Upper lobe of right lung (tissue), 1 donor: ENCODE measurements at regions not wholly inside any gene's neighbourhood (a gene's known extent, or its start where the extent isn't known, plus 50 kb on each side); places are given as distances from the start of the nearest gene placed in this dataset.

ENCODE experiments used
- ATAC-seq: fragments of 200-7000 bp; cut with Tn5 transposase; one replicate; pipeline ENCODE4 v1.9.1; 2020; ENCODE audit warnings: mild to moderate bottlenecking, moderate library complexity
- DNase-seq: peaks from one replicate; pipeline ENCODE4 v3.0.0-alpha.2; 2020
- H3K27ac ChIP-seq: fragments of 200-600 bp; one replicate; pipeline ENCODE4 v1.8.0; 2022
- H3K27me3 ChIP-seq: fragments of 200-600 bp; one replicate; pipeline ENCODE4 v1.8.0; 2022; ENCODE audit warnings: mild to moderate bottlenecking
- H3K36me3 ChIP-seq: fragments of 200-600 bp; one replicate; pipeline ENCODE4 v1.8.0; 2022
- H3K4me1 ChIP-seq: fragments of 200-600 bp; one replicate; pipeline ENCODE4 v1.8.0; 2022
- H3K4me3 ChIP-seq: fragments of 200-600 bp; one replicate; pipeline ENCODE4 v1.8.0; 2022; ENCODE audit warnings: mild to moderate bottlenecking
- H3K9me3 ChIP-seq: fragments of 200-600 bp; one replicate; pipeline ENCODE4 v1.8.0; 2022
- CTCF ChIP-seq: fragments of 200-600 bp; IDR thresholded peaks from one replicate; pipeline ENCODE4 v1.8.0; 2022; ENCODE audit warnings: antibody characterized with exemption
- intact Hi-C: fragments of 100-400 bp; cut with DNase I; formaldehyde crosslinking; loops from one replicate; pipeline ENCODE4 v1.11.0; 2022
- donor health status: DM: no; HTN: yes; CAD: no; lungs with severe emphysema.

DNA sequence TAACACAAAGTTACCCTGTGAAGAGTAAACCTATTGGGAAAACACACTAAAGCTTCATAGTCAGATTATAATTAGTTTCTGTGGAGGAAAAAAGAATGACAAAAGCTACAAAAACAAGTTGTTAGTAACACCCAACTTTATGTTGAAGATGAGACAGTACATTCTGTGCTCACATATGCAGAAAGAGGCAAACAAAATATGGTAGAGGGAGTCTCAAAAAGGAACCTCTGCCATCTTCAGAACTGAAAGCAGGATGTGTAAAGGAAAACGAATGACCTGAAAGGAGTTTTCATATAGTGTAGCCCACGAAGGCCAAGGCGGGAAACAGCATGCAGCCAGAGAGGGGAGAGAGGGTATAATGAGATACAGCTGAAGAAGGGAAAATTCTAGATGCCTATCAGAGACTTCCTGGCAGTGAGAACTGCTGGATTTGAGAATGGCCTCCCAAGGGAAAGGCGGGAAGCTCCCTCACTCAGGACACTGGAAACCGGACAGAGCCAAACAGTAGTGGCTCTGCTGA lies 84.1 kb upstream of the HEY2 start:
- H3K4me3 ChIP-seq, result no peak overlapping the region

GRCh38 chr6:125667326-125667725 lies 82.1 kb upstream of the HEY2 start:
- no peak for TF ChIP-seq CTCF
- no peaks in the 10 kb centered on the region for H3K27me3 ChIP-seq

More for the DNA sequence above, 84.1 kb upstream of the HEY2 start:
- intact Hi-C loops, result no loop called here
- no peaks in the 10 kb centered on the region for H3K4me1 ChIP-seq
- H3K9me3 ChIP-seq, result no peaks in the 10 kb centered on the region
- ATAC-seq (no peak), DNase-seq (no peak)
- no peaks in the 10 kb centered on the region for H3K27me3 ChIP-seq
- H3K36me3 ChIP-seq, result no peaks in the 10 kb centered on the region
- TF ChIP-seq CTCF, result no peak
- H3K27ac ChIP-seq, result no peak overlapping the region

GRCh38 chr6:125668071-125668470 lies 81.4 kb upstream of the HEY2 start:
- ATAC-seq (no peak), DNase-seq (no peak)
- no peak for TF ChIP-seq CTCF
- Histone ChIP-seq H3K27ac (no peak overlapping the region), H3K9me3 (no peaks in the 10 kb centered on the region), H3K36me3 (no peaks in the 10 kb centered on the region), H3K4me3 (no peak overlapping the region), H3K27me3 (no peaks in the 10 kb centered on the region), H3K4me1 (no peaks in the 10 kb centered on the region)
- intact Hi-C loops, result no loop called here

More at GRCh38 chr6:125667326-125667725, 82.1 kb upstream of the HEY2 start:
- DNase-seq (no peak), ATAC-seq (no peak)
- intact Hi-C loops, result no loop called here
- H3K4me3 ChIP-seq, result no peak overlapping the region
- no peak overlapping the region for H3K27ac ChIP-seq
- no peaks in the 10 kb centered on the region for H3K9me3 ChIP-seq
- no peaks in the 10 kb centered on the region for H3K36me3 ChIP-seq
- H3K4me1 ChIP-seq, result no peaks in the 10 kb centered on the region

DNA sequence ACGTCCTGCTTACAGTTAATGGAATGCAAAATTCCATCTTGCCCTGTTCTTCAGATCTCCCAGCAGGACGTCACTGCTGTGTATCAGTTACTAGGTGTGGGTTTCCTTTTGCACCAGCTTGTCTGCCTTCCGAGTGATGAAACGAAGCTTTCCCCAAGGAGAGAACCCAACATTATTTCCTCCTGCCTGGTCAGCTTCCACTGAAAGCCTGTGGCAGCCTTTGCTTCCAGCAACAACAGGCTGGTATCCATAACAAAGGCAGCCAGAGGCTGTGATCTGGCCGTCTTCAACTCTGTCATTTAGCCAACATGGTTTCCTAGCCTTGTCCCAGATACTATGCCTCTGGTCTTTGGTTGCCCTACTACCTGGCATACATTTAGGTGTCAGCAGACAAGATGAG lies 78.9 kb upstream of the HEY2 start:
- H3K27ac ChIP-seq, result no peak overlapping the region
- ATAC-seq (no peak), DNase-seq (no peak)
- TF ChIP-seq CTCF, result no peak
- H3K9me3 ChIP-seq, result no peaks in the 10 kb centered on the region
- H3K27me3 ChIP-seq, result no peaks in the 10 kb centered on the region
- intact Hi-C loops, result no loop called here
- no peaks in the 10 kb centered on the region for H3K4me1 ChIP-seq
- no peaks in the 10 kb centered on the region for H3K36me3 ChIP-seq
- no peak overlapping the region for H3K4me3 ChIP-seq

DNA sequence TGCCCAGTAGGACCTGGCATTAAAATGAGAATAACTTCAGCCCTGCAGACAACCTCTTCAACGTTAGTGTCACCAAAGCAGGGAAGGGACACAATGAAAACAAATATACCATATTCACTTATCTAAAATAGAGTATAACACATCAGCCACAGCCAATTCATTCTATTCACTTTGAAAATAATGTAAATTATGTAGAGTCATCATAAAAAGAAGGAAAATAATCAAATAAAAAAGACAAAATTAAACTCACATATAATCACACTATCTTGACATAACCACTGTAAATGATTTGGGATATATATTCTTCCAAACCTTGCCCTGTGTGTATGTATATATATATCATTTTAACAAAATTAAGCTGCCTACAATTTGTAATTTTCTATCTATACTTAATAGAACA lies 78.1 kb upstream of the HEY2 start:
- H3K27me3 ChIP-seq, result no peaks in the 10 kb centered on the region
- H3K36me3 ChIP-seq, result no peaks in the 10 kb centered on the region
- H3K27ac ChIP-seq, result no peak overlapping the region
- ATAC-seq, result no peak
- no peak for TF ChIP-seq CTCF
- DNase-seq, result no peak
- intact Hi-C loops, result no loop called here
- H3K4me1 ChIP-seq, result no peaks in the 10 kb centered on the region
- H3K9me3 ChIP-seq, result no peaks in the 10 kb centered on the region
- H3K4me3 ChIP-seq, result no peak overlapping the region

- no peak overlapping the region for H3K4me3 ChIP-seq
- no peaks in the 10 kb centered on the region for H3K27me3 ChIP-seq
- no peak for DNase-seq
- no peaks in the 10 kb centered on the region for H3K9me3 ChIP-seq
- no peak for ATAC-seq
- intact Hi-C loops, result no loop called here
- no peak for TF ChIP-seq CTCF
- no peaks in the 10 kb centered on the region for H3K36me3 ChIP-seq
- no peak overlapping the region for H3K27ac ChIP-seq
- no peaks in the 10 kb centered on the region for H3K4me1 ChIP-seq
These were observed 75.2 kb upstream of the HEY2 start for GRCh38 chr6:125674230-125674629.
